DOHH2 (cell line): ENCODE measurements at regions not wholly inside any gene's neighbourhood (a gene's known extent, or its start where the extent isn't known, plus 50 kb on each side); places are given as distances from the start of the nearest gene placed in this dataset.
"Not testable (repeated sequence)": the region's sequence is repeated elsewhere in the genome, so short reads cannot be mapped to it uniquely, and the experiment has no call there.

Source experiments
- H3F3A ChIP-seq: fragments of 200-600 bp; sonication (generic), shearing (Covaris generic); 2 replicates; pipeline ENCODE4 v1.6.0; 2016; ENCODE audit warnings: antibody characterized with exemption, mild to moderate bottlenecking; ENCODE audit not compliant: control insufficient read depth, insufficient read depth
- H3K27ac ChIP-seq: fragments of 200-600 bp; sonication (generic); 2 replicates; pipeline ENCODE4 v1.5.1; 2014; ENCODE audit warnings: low read depth, mild to moderate bottlenecking, low read length, moderate library complexity
- H3K27me3 ChIP-seq: fragments of 200-600 bp; sonication (generic); 2 replicates; pipeline ENCODE4 v1.6.1; 2014; ENCODE audit warnings: mild to moderate bottlenecking, low read length, mixed read lengths; ENCODE audit not compliant: control insufficient read depth
- H3K36me3 ChIP-seq: fragments of 200-600 bp; sonication (generic); 2 replicates; pipeline ENCODE4 v1.6.1; 2014; ENCODE audit warnings: mild to moderate bottlenecking, low read length, moderate library complexity, mixed read lengths; ENCODE audit not compliant: control insufficient read depth
- H3K4me1 ChIP-seq: fragments of 200-600 bp; sonication (generic); 2 replicates; pipeline ENCODE4 v1.6.1; 2014; ENCODE audit warnings: mild to moderate bottlenecking, low read length, mixed read lengths; ENCODE audit not compliant: control insufficient read depth
- H3K4me2 ChIP-seq: fragments of 200-600 bp; sonication (generic); 2 replicates; pipeline ENCODE4 v1.6.0; 2014; ENCODE audit warnings: mild to moderate bottlenecking, low read length, moderate library complexity
- H3K4me3 ChIP-seq: fragments of 200-600 bp; sonication (generic); 2 replicates; pipeline ENCODE4 v1.5.1; 2014; ENCODE audit warnings: mild to moderate bottlenecking, low read length, mixed read lengths
- H3K79me2 ChIP-seq: fragments of 200-600 bp; sonication (generic); 2 replicates; pipeline ENCODE4 v1.6.1; 2014; ENCODE audit warnings: mild to moderate bottlenecking, low read length, mixed read lengths; ENCODE audit not compliant: control insufficient read depth
- H3K9me2 ChIP-seq: fragments of 200-600 bp; sonication (generic); replicated peaks from 2 replicates; pipeline ENCODE4 v1.6.1; 2014; ENCODE audit warnings: mild to moderate bottlenecking, low read length, mixed read lengths; ENCODE audit not compliant: control insufficient read depth
- H3K9me3 ChIP-seq: fragments of 200-600 bp; sonication (generic); 2 replicates; pipeline ENCODE4 v1.6.1; 2014; ENCODE audit warnings: antibody characterized with exemption, low read length, mixed read lengths; ENCODE audit not compliant: control insufficient read depth, insufficient read depth
- H4K20me1 ChIP-seq: fragments of 200-600 bp; sonication (generic); 2 replicates; pipeline ENCODE4 v1.6.0; 2014; ENCODE audit warnings: low read depth, mild to moderate bottlenecking, antibody characterized with exemption, low read length, moderate library complexity; ENCODE audit not compliant: control insufficient read depth, insufficient read depth
- CTCF ChIP-seq: fragments of 200-600 bp; sonication (generic); IDR thresholded peaks from one replicate; pipeline ENCODE4 v1.5.1; 2014; ENCODE audit warnings: antibody characterized with exemption, mild to moderate bottlenecking, low read depth, low read length; ENCODE audit not compliant: poor library complexity, severe bottlenecking
- EZH2phosphoT487 ChIP-seq: fragments of 200-600 bp; sonication (generic); IDR thresholded peaks from 2 replicates; pipeline ENCODE4 v1.6.1; 2017; ENCODE audit warnings: borderline replicate concordance, mild to moderate bottlenecking, antibody characterized with exemption, low read length, moderate library complexity, mixed read lengths

- Histone ChIP-seq H3K9me2 (no peaks in the 10 kb centered on the region), H3K79me2 (no peaks in the 10 kb centered on the region), H3K27me3 (no peaks in the 10 kb centered on the region), H3K4me3 (no peak overlapping the region), H3K27ac (no peak overlapping the region), H3K36me3 (no peaks in the 10 kb centered on the region), H3K9me3 (peaks cover 3% of the 10 kb centered on the region; the same call in 1 of the 2 replicates), H3K4me2 (no peak overlapping the region), H3K4me1 (no peaks in the 10 kb centered on the region), H4K20me1 (no peaks in the 10 kb centered on the region), H3F3A (no peaks in the 10 kb centered on the region)
- TF ChIP-seq CTCF (no peak), EZH2phosphoT487 (no peak)
These were observed 184.3 kb downstream of the HS3ST3A1 start for GRCh38 chr17:13417381-13417950.

GRCh38 chr17:13416748-13417363 is 184.9 kb downstream of the HS3ST3A1 start:
- Histone ChIP-seq H3K27ac (no peak overlapping the region), H3K9me2 (no peaks in the 10 kb centered on the region), H3K79me2 (no peaks in the 10 kb centered on the region), H3K4me1 (no peaks in the 10 kb centered on the region), H3K4me2 (no peak overlapping the region), H3K27me3 (no peaks in the 10 kb centered on the region), H3F3A (no peaks in the 10 kb centered on the region), H4K20me1 (no peaks in the 10 kb centered on the region), H3K4me3 (no peak overlapping the region), H3K36me3 (no peaks in the 10 kb centered on the region), H3K9me3 (peaks cover 3% of the 10 kb centered on the region; the same call in 1 of the 2 replicates)
- no peak for TF ChIP-seq CTCF
- TF ChIP-seq EZH2phosphoT487, result no peak

GRCh38 chr17:13415871-13416416 is 185.8 kb downstream of the HS3ST3A1 start:
- no peaks in the 10 kb centered on the region for H3K4me1 ChIP-seq
- H3K4me2 ChIP-seq, result no peak overlapping the region
- H3K27me3 ChIP-seq, result no peaks in the 10 kb centered on the region
- no peaks in the 10 kb centered on the region for H4K20me1 ChIP-seq
- no peaks in the 10 kb centered on the region for H3K36me3 ChIP-seq
- no peaks in the 10 kb centered on the region for H3K9me2 ChIP-seq
- TF ChIP-seq EZH2phosphoT487, result no peak
- TF ChIP-seq CTCF, result no peak
- H3K4me3 ChIP-seq, result no peak overlapping the region
- no peaks in the 10 kb centered on the region for H3K79me2 ChIP-seq
- H3K27ac ChIP-seq, result no peak overlapping the region
- 0 out of 2 replicates have a peak, but pooled peaks cover 3% of the 10 kb centered on the region for H3K9me3 ChIP-seq
- H3F3A ChIP-seq, result no peaks in the 10 kb centered on the region

- H3F3A ChIP-seq, H3K4me3 ChIP-seq, H3K4me2 ChIP-seq, H3K79me2 ChIP-seq, H4K20me1 ChIP-seq, H3K36me3 ChIP-seq, H3K4me1 ChIP-seq, H3K9me3 ChIP-seq, H3K27me3 ChIP-seq, H3K9me2 ChIP-seq, H3K27ac ChIP-seq: not testable (repeated sequence)
These were observed 186.5 kb downstream of the HS3ST3A1 start for GRCh38 chr17:13415200-13415599.
